CD4-positive, alpha-beta T cell (primary cell): ENCODE measurements at regions not wholly inside any gene's neighbourhood (a gene's known extent, or its start where the extent isn't known, plus 50 kb on each side); places are given as distances from the start of the nearest gene placed in this dataset.

ENCODE experiments used
- ATAC-seq: fragments of 200-7000 bp; cut with Tn5 transposase; one replicate; pipeline ENCODE4 v1.10.0; 2022; ENCODE audit warnings: mild to moderate bottlenecking; ENCODE audit not compliant: poor library complexity
- CTCF ChIA-PET: fragments of 350-600 bp; sonication (Branson Sonifier 250); formaldehyde crosslinking; loops from one replicate; lab custom pipeline; 2021; ENCODE audit warnings: antibody characterized with exemption, inconsistent platforms; lab: Charles Lee
- POLR2A ChIA-PET: fragments of 350-600 bp; sonication (Branson Sonifier 250); formaldehyde crosslinking; loops from one replicate; lab custom pipeline; 2021; ENCODE audit warnings: antibody characterized with exemption, inconsistent platforms; lab: Charles Lee
- DNase-seq, 14 experiments: peaks; one replicate each; pipeline ENCODE4 v3.0.0-alpha.2; 2013 to 2020; ENCODE audit warnings: mixed read lengths in 2 of 14
- H3K27ac ChIP-seq, 2 donors: one replicate each; pipeline versions ENCODE4 v1.5.1 to v1.7.0; 2013; ENCODE audit warnings: low read length in 2 of 2, low read depth in 1 of 2, mild to moderate bottlenecking in 1 of 2
- H3K27me3 ChIP-seq, 2 experiments: 1 replicate in 1 of 2; 2 replicates in 1 of 2; pipeline versions ENCODE4 v1.6.1 to v1.7.0; 2013; ENCODE audit warnings: low read length in 2 of 2, control low read depth in 1 of 2, mild to moderate bottlenecking in 1 of 2, moderate library complexity in 1 of 2; ENCODE audit not compliant: insufficient read depth in 2 of 2, control insufficient read depth in 1 of 2
- H3K36me3 ChIP-seq: one replicate; pipeline ENCODE4 v1.6.1; 2013; ENCODE audit warnings: low read length, control low read depth; ENCODE audit not compliant: insufficient read depth
- H3K4me1 ChIP-seq: one replicate; pipeline ENCODE4 v1.6.1; 2013; ENCODE audit warnings: low read length, control low read depth; ENCODE audit not compliant: insufficient read depth
- H3K4me3 ChIP-seq: one replicate; pipeline ENCODE4 v1.5.1; 2013; ENCODE audit warnings: mild to moderate bottlenecking, low read length, moderate library complexity
- H3K9me3 ChIP-seq, 2 experiments: 1 replicate in 1 of 2; 2 replicates in 1 of 2; pipeline versions ENCODE4 v1.6.1 to v1.7.0; 2013; ENCODE audit warnings: low read length in 2 of 2, mild to moderate bottlenecking in 2 of 2, control low read depth in 1 of 2, moderate library complexity in 1 of 2; ENCODE audit not compliant: control insufficient read depth in 1 of 2, insufficient read depth in 1 of 2
- H3K27ac Mint-ChIP-seq: one replicate; pipeline ENCODE4 v1.8.0; 2020; ENCODE audit warnings: mixed read lengths
- H3K27me3 Mint-ChIP-seq: one replicate; pipeline ENCODE4 v1.8.0; 2021; ENCODE audit warnings: mixed read lengths
- H3K36me3 Mint-ChIP-seq: one replicate; pipeline ENCODE4 v1.8.0; 2021; ENCODE audit warnings: low read depth, mixed read lengths
- H3K4me1 Mint-ChIP-seq: one replicate; pipeline ENCODE4 v1.8.0; 2021; ENCODE audit warnings: low read depth, mixed read lengths
- H3K4me3 Mint-ChIP-seq: one replicate; pipeline ENCODE4 v1.8.0; 2020; ENCODE audit warnings: mild to moderate bottlenecking, mixed read lengths
- H3K9me3 Mint-ChIP-seq: one replicate; pipeline ENCODE4 v1.8.0; 2020; ENCODE audit warnings: mixed read lengths
- intact Hi-C, 2 experiments: fragments of 100-400 bp; cut with DNase I in 1 of 2; cut with micrococcal nuclease in 1 of 2; formaldehyde crosslinking; loops; one replicate each; pipeline versions ENCODE4 v1.15.1 to v1.9.0; 2023 to 2025; cut with DNase I, micrococcal nuclease
- TF ChIP-seq, protein P1 (sequence below): fragments of 200-600 bp; IDR thresholded peaks from one replicate; pipeline ENCODE4 v1.8.0; 2022; ENCODE audit warnings: antibody characterized with exemption, mild to moderate bottlenecking

DNA sequence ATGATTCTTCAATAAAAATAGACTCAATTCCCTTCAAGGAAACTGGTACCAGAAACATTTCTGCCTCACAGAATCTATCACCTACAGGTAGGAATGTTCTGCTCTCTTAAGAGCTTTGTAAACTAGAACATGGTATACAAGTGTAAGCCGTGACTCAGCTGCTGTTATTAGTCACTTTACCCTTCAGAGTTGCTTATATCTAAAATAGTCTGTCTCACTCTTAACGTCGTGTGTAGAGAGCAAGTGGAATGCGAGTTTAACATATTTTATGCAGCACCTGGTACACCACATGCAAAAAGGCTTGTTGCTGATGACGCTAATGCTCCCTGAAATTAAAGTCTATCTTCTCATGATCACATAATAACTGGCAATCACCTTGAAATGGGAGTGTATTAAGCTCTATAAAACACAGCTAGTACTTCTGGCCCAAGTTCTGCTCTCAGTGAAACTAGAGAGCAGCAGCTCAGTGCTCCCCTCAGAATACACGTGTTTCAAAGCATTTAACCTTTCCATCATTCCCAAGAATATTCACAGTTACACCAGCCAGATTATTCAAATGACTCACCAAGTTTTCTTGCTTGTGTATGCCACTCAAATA lies 420.0 kb downstream of the ZEB2 start:
- POLR2A ChIA-PET = no interaction called here

DNA sequence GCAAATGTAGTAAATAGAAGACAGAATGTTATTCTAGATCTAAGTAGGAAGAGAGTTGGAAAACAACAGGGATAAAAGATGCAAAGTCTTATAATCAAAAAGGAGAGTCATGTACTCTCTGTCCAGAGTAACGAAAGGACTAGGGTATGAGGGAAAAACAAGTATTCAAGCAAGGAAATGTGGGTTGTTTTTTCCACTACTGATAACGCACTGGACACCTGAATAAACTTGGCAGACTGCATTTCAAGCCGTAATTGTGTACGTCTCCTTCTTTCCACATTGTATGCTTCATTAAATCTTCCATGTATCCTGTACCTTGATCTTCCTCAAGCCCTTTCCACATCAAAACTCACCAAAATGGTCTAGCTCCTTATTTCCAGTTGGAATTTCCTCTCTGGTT lies 420.6 kb downstream of the ZEB2 start:
- ATAC-seq = no peak
- no peaks in the 10 kb centered on the region for H3K4me1 ChIP-seq
- H3K27ac ChIP-seq = no peak overlapping the region
- H3K9me3 Mint-ChIP-seq = no peaks in the 10 kb centered on the region
- CTCF ChIA-PET = no interaction called here
- no peaks in the 10 kb centered on the region for H3K27me3 Mint-ChIP-seq
- no peaks in the 10 kb centered on the region for H3K27me3 ChIP-seq
- no peak overlapping the region for H3K4me3 ChIP-seq
- intact Hi-C loops = no loop called here
- POLR2A ChIA-PET = no interaction called here
- TF ChIP-seq, protein P1, sequence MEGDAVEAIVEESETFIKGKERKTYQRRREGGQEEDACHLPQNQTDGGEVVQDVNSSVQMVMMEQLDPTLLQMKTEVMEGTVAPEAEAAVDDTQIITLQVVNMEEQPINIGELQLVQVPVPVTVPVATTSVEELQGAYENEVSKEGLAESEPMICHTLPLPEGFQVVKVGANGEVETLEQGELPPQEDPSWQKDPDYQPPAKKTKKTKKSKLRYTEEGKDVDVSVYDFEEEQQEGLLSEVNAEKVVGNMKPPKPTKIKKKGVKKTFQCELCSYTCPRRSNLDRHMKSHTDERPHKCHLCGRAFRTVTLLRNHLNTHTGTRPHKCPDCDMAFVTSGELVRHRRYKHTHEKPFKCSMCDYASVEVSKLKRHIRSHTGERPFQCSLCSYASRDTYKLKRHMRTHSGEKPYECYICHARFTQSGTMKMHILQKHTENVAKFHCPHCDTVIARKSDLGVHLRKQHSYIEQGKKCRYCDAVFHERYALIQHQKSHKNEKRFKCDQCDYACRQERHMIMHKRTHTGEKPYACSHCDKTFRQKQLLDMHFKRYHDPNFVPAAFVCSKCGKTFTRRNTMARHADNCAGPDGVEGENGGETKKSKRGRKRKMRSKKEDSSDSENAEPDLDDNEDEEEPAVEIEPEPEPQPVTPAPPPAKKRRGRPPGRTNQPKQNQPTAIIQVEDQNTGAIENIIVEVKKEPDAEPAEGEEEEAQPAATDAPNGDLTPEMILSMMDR = no peak
- no peak overlapping the region for H3K4me3 Mint-ChIP-seq
- no peak for DNase-seq
- no peaks in the 10 kb centered on the region for H3K36me3 ChIP-seq
- no peak overlapping the region for H3K27ac Mint-ChIP-seq
- H3K9me3 ChIP-seq = peaks cover 0 to 8% of the 10 kb centered on the region in 2 experiments
- H3K4me1 Mint-ChIP-seq = no peaks in the 10 kb centered on the region
- peaks cover 5% of the 10 kb centered on the region for H3K36me3 Mint-ChIP-seq

More for the DNA sequence above, 420.0 kb downstream of the ZEB2 start:
- Mint-ChIP-seq H3K9me3 (no peaks in the 10 kb centered on the region), H3K4me3 (no peak overlapping the region), H3K4me1 (no peaks in the 10 kb centered on the region), H3K27me3 (no peaks in the 10 kb centered on the region), H3K27ac (no peak overlapping the region), H3K36me3 (peaks cover 5% of the 10 kb centered on the region)
- ATAC-seq (no peak), DNase-seq (no peak)
- TF ChIP-seq, protein P1 = no peak
- Histone ChIP-seq H3K4me3 (no peak overlapping the region), H3K27me3 (no peaks in the 10 kb centered on the region), H3K9me3 (peaks cover 0 to 13% of the 10 kb centered on the region in 2 experiments), H3K27ac (no peak overlapping the region), H3K36me3 (no peaks in the 10 kb centered on the region), H3K4me1 (no peaks in the 10 kb centered on the region)
- CTCF ChIA-PET = no interaction called here
- intact Hi-C loops = no loop called here

DNA sequence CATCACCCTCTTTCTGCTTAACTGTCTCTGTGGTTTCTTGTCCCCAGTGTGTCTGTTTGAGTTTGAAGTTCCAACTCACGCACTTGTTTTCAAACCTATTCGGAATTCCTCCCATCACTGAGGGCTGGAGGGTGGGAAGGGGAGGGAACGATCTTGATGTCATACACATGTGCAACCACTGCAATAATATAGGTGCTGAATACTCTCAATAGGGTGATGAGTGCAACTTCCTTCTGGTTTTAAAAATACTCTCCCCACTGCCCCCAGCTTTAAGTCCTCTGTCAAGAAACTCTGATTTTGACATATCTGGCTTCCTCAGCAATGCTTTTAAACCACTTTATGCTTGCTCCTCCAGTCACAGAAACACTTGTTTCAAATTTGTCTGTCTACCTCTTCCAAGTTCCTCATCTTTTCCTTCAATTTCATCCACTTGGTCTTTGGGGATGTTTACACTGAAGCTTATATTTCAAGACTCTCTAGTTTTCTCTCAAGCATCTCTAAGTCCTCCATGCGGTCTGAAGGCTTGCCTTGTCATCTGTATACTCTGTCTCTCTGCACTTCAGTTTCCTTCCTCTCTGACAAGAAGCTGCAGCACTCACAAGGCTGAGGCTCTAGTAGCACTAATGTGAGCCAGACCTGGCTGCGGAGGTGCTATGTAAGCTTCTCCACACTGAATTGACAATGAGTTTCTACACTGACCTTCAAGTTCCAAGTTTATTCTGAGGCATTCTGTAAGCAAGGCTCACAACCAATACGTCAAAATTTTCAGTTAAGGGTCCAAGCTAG lies 422.3 kb downstream of the ZEB2 start:
- Mint-ChIP-seq H3K27me3 (no peaks in the 10 kb centered on the region), H3K27ac (no peak overlapping the region), H3K9me3 (peaks cover 2% of the 10 kb centered on the region), H3K4me1 (no peaks in the 10 kb centered on the region), H3K36me3 (no peaks in the 10 kb centered on the region), H3K4me3 (no peak overlapping the region)
- Histone ChIP-seq H3K4me3 (no peak overlapping the region), H3K4me1 (no peaks in the 10 kb centered on the region), H3K9me3 (no peaks in the 10 kb centered on the region), H3K36me3 (no peaks in the 10 kb centered on the region), H3K27ac (no peak overlapping the region), H3K27me3 (no peaks in the 10 kb centered on the region)
- ChIA-PET POLR2A (no interaction called here), CTCF (no interaction called here)
- ATAC-seq (no peak), DNase-seq (no peak)
- intact Hi-C loops = no loop called here
- TF ChIP-seq, protein P1 = no peak
